A549 (cell line): ENCODE measurements at regions not wholly inside any gene's neighbourhood (a gene's known extent, or its start where the extent isn't known, plus 50 kb on each side); places are given as distances from the start of the nearest gene placed in this dataset.

Experiments
- CBX8 ChIP-seq: fragments of 200-600 bp; sonication (generic); IDR thresholded peaks from 2 replicates; pipeline ENCODE4 v1.6.1; 2016
- CTCF ChIP-seq: fragments of >200 bp; sonication (Bioruptor Twin); formaldehyde crosslinking; IDR thresholded peaks from 3 replicates; pipeline ENCODE4 v1.5.1; 2016
- EP300 ChIP-seq, 2 experiments: fragments of >200 bp; sonication (Bioruptor Twin); formaldehyde crosslinking; IDR thresholded peaks; 2 replicates in 1 of 2; 3 replicates in 1 of 2; pipeline ENCODE4 v1.6.1; 2016 to 2017
- HDAC2 ChIP-seq: fragments of 200-600 bp; sonication (generic); IDR thresholded peaks from 2 replicates; pipeline ENCODE4 v1.6.1; 2016
- JUNB ChIP-seq: fragments of >200 bp; sonication (Bioruptor Twin); formaldehyde crosslinking; IDR thresholded peaks from 2 replicates; pipeline ENCODE4 v1.6.1; 2016
- MAZ ChIP-seq: fragments of 150-350 bp; IDR thresholded peaks from 2 replicates; pipeline ENCODE4 v1.6.1; 2014; ENCODE audit warnings: antibody characterized with exemption, low read depth, low read length, borderline replicate concordance
- NR3C1 ChIP-seq: fragments of >200 bp; sonication (Bioruptor Twin); formaldehyde crosslinking; IDR thresholded peaks from 3 replicates; pipeline ENCODE4 v1.6.1; 2017
- SREBF2 ChIP-seq: fragments of 450-650 bp; IDR thresholded peaks from 2 replicates; pipeline ENCODE4 v1.6.1; 2014; ENCODE audit warnings: mild to moderate bottlenecking, moderate library complexity
- TF ChIP-seq, protein P1 (sequence below): fragments of 200-600 bp; sonication (generic); IDR thresholded peaks from 2 replicates; pipeline ENCODE4 v1.6.1; 2016; ENCODE audit warnings: antibody characterized with exemption, mild to moderate bottlenecking, moderate library complexity
- TF ChIP-seq, protein P2 (sequence below): IDR thresholded peaks from 2 replicates; pipeline ENCODE4 v1.6.1; 2012
- TF ChIP-seq, protein P3 (sequence below): fragments of 250-450 bp; sonication (Bioruptor Pico); IDR thresholded peaks from 2 replicates; pipeline ENCODE4 v1.5.0; 2021; ENCODE audit warnings: mild to moderate bottlenecking, moderate library complexity, borderline replicate concordance
- TF ChIP-seq, protein P4 (sequence below): fragments of 450-650 bp; IDR thresholded peaks from 2 replicates; pipeline ENCODE4 v1.6.1; 2014; ENCODE audit warnings: antibody characterized with exemption

- no peak for TF ChIP-seq CTCF
- no peak for TF ChIP-seq HDAC2
- TF ChIP-seq, protein P1, sequence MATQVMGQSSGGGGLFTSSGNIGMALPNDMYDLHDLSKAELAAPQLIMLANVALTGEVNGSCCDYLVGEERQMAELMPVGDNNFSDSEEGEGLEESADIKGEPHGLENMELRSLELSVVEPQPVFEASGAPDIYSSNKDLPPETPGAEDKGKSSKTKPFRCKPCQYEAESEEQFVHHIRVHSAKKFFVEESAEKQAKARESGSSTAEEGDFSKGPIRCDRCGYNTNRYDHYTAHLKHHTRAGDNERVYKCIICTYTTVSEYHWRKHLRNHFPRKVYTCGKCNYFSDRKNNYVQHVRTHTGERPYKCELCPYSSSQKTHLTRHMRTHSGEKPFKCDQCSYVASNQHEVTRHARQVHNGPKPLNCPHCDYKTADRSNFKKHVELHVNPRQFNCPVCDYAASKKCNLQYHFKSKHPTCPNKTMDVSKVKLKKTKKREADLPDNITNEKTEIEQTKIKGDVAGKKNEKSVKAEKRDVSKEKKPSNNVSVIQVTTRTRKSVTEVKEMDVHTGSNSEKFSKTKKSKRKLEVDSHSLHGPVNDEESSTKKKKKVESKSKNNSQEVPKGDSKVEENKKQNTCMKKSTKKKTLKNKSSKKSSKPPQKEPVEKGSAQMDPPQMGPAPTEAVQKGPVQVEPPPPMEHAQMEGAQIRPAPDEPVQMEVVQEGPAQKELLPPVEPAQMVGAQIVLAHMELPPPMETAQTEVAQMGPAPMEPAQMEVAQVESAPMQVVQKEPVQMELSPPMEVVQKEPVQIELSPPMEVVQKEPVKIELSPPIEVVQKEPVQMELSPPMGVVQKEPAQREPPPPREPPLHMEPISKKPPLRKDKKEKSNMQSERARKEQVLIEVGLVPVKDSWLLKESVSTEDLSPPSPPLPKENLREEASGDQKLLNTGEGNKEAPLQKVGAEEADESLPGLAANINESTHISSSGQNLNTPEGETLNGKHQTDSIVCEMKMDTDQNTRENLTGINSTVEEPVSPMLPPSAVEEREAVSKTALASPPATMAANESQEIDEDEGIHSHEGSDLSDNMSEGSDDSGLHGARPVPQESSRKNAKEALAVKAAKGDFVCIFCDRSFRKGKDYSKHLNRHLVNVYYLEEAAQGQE = no peak
- no peak for TF ChIP-seq EP300 (IDR thresholded peaks at IDR 0.05)
- no peak for TF ChIP-seq MAZ
- TF ChIP-seq, protein P2, sequence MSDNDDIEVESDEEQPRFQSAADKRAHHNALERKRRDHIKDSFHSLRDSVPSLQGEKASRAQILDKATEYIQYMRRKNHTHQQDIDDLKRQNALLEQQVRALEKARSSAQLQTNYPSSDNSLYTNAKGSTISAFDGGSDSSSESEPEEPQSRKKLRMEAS = no peak
- TF ChIP-seq JUNB = no peak
- TF ChIP-seq SREBF2 = no peak
- TF ChIP-seq, protein P3, sequence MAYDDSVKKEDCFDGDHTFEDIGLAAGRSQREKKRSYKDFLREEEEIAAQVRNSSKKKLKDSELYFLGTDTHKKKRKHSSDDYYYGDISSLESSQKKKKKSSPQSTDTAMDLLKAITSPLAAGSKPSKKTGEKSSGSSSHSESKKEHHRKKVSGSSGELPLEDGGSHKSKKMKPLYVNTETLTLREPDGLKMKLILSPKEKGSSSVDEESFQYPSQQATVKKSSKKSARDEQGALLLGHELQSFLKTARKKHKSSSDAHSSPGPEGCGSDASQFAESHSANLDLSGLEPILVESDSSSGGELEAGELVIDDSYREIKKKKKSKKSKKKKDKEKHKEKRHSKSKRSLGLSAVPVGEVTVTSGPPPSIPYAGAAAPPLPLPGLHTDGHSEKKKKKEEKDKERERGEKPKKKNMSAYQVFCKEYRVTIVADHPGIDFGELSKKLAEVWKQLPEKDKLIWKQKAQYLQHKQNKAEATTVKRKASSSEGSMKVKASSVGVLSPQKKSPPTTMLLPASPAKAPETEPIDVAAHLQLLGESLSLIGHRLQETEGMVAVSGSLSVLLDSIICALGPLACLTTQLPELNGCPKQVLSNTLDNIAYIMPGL (CRISPR knock-in tag) = no peak
- no peak for TF ChIP-seq NR3C1
- TF ChIP-seq, protein P4, sequence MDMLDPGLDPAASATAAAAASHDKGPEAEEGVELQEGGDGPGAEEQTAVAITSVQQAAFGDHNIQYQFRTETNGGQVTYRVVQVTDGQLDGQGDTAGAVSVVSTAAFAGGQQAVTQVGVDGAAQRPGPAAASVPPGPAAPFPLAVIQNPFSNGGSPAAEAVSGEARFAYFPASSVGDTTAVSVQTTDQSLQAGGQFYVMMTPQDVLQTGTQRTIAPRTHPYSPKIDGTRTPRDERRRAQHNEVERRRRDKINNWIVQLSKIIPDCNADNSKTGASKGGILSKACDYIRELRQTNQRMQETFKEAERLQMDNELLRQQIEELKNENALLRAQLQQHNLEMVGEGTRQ = no peak
- no peak for TF ChIP-seq CBX8
These were observed 462.9 kb upstream of the PRICKLE1 start for GRCh38 chr12:43052441-43052840.
